HG03378 (cell line): ENCODE measurements at regions not wholly inside any gene's neighbourhood (a gene's known extent, or its start where the extent isn't known, plus 50 kb on each side); places are given as distances from the start of the nearest gene placed in this dataset.

Experiments
- ATAC-seq: cut with Tn5 transposase; IDR thresholded peaks from one replicate; pipeline ENCODE4 v1.9.1; 2021; ENCODE audit warnings: mild to moderate bottlenecking, moderate library complexity; ENCODE audit not compliant: unreplicated experiment

- ATAC-seq: no peak
Measured at GRCh38 chr3:104854468-104854867, 512.2 kb upstream of the ALCAM start.

GRCh38 chr3:104855702-104856101, 511.0 kb upstream of the ALCAM start:
- no peak for ATAC-seq

- no peak for ATAC-seq
Measured at GRCh38 chr3:104856741-104857140, 510.0 kb upstream of the ALCAM start.

- no peak for ATAC-seq
Measured at GRCh38 chr3:104868291-104868690, 498.4 kb upstream of the ALCAM start.

GRCh38 chr3:104870276-104870675, 496.4 kb upstream of the ALCAM start:
- no peak for ATAC-seq

GRCh38 chr3:104873331-104873730, 493.4 kb upstream of the ALCAM start:
- no peak for ATAC-seq

- no peak for ATAC-seq
Measured at GRCh38 chr3:104878395-104878794, 488.3 kb upstream of the ALCAM start.

- ATAC-seq: no peak
Measured at GRCh38 chr3:104879919-104880318, 486.8 kb upstream of the ALCAM start.

GRCh38 chr3:104885214-104885814, 481.4 kb upstream of the ALCAM start:
- ATAC-seq: no peak

- ATAC-seq: no peak
Measured at GRCh38 chr3:104886220-104886995, 480.3 kb upstream of the ALCAM start.

- no peak for ATAC-seq
Measured at GRCh38 chr3:104887069-104887468, 479.6 kb upstream of the ALCAM start.

GRCh38 chr3:104887619-104888018, 479.1 kb upstream of the ALCAM start:
- ATAC-seq: no peak

- no peak for ATAC-seq
Measured at GRCh38 chr3:104892044-104892443, 474.7 kb upstream of the ALCAM start.

- no peak for ATAC-seq
Measured at GRCh38 chr3:104896624-104897023, 470.1 kb upstream of the ALCAM start.

GRCh38 chr3:104901396-104901795, 465.3 kb upstream of the ALCAM start:
- no peak for ATAC-seq

- no peak for ATAC-seq
Measured at GRCh38 chr3:104903064-104903463, 463.6 kb upstream of the ALCAM start.

- ATAC-seq: no peak
Measured at GRCh38 chr3:104906001-104906639, 460.6 kb upstream of the ALCAM start.

GRCh38 chr3:104907507-104907906, 459.2 kb upstream of the ALCAM start:
- no peak for ATAC-seq

- ATAC-seq: no peak
Measured at GRCh38 chr3:104908761-104909160, 457.9 kb upstream of the ALCAM start.

- no peak for ATAC-seq
Measured at GRCh38 chr3:104909198-104909597, 457.5 kb upstream of the ALCAM start.

GRCh38 chr3:104909721-104910120, 457.0 kb upstream of the ALCAM start:
- ATAC-seq: no peak

GRCh38 chr3:104911376-104911775, 455.3 kb upstream of the ALCAM start:
- ATAC-seq: no peak
